HepG2 (cell line): ENCODE measurements at regions not wholly inside any gene's neighbourhood (a gene's known extent, or its start where the extent isn't known, plus 50 kb on each side); places are given as distances from the start of the nearest gene placed in this dataset.

Experiments used
- ATAC-seq: fragments of 200-7000 bp; cut with Tn5 transposase; 3 replicates; pipeline ENCODE4 v1.9.1; 2020; ENCODE audit warnings: mild to moderate bottlenecking, moderate library complexity
- BruUV-seq: library from RNA; stranded (reverse); fragments of 400-500 nt; replicated peaks from 2 replicates; lab custom pipeline; 2021; lab: Mats Ljungman, UMichigan
- CTCF ChIA-PET: fragments of 300-600 bp; formaldehyde crosslinking; extraction: SDS; loops from one replicate; lab custom pipeline; 2021; ENCODE audit warnings: low total read pairs, inconsistent platforms, low intra/inter-chr PET ratio; lab: Yijun Ruan, JAX
- POLR2A ChIA-PET: fragments of 350-600 bp; sonication (Branson Sonifier 250); formaldehyde crosslinking; loops from one replicate; lab custom pipeline; 2020; ENCODE audit warnings: antibody characterized with exemption, inconsistent platforms; lab: Yijun Ruan, JAX
- DNase-seq: peaks from one replicate; pipeline ENCODE4 v3.0.0-alpha.2; 2015; ENCODE audit warnings: low spot score
- FAIRE-seq: peaks from 3 replicates; lab custom pipeline; 2011; peaks lifted over from hg19 to GRCh38; lab: Jason Lieb, UNC
- H2AFZ ChIP-seq: one replicate; pipeline ENCODE4 v1.6.1; 2011; ENCODE audit warnings: low read length, inconsistent platforms
- H3K27ac ChIP-seq: fragments of 300-600 bp; 3 replicates; pipeline ENCODE4 v1.8.0; 2011; ENCODE audit warnings: mixed run types, mild to moderate bottlenecking, mixed read lengths, low read length, inconsistent platforms; ENCODE audit not compliant: insufficient read depth; ENCODE audit errors: extremely low read length
- H3K27me3 ChIP-seq, 2 experiments: fragments of 200-600 bp in 1 of 2; 2 replicates in 1 of 2; 3 replicates in 1 of 2; pipeline versions ENCODE4 v1.6.0 to v1.8.0; 2011; ENCODE audit warnings: low read length in 2 of 2, mild to moderate bottlenecking in 2 of 2, moderate library complexity in 2 of 2, inconsistent platforms in 1 of 2; ENCODE audit not compliant: insufficient read depth in 2 of 2, control insufficient read depth in 1 of 2
- H3K36me3 ChIP-seq, 2 experiments: fragments of 200-600 bp in 1 of 2; replicated peaks in 1 of 2; 2 replicates in 1 of 2; 3 replicates in 1 of 2; pipeline versions ENCODE4 v1.5.1 to v1.8.0; 2011; ENCODE audit warnings: low read length in 2 of 2, inconsistent platforms in 1 of 2; ENCODE audit not compliant: insufficient read depth in 2 of 2, control insufficient read depth in 1 of 2
- H3K4me1 ChIP-seq: 2 replicates; pipeline ENCODE4 v1.5.1; 2012; ENCODE audit warnings: low read length, inconsistent platforms; ENCODE audit not compliant: insufficient read depth
- H3K4me2 ChIP-seq: 2 replicates; pipeline ENCODE4 v1.6.0; 2011; ENCODE audit warnings: low read depth, low read length, inconsistent platforms
- H3K4me3 ChIP-seq, 3 experiments: fragments of 200-600 bp in 1 of 3; sonication (generic), shearing (Covaris generic) in 1 of 3; replicated peaks in 1 of 3; 2 replicates each; pipeline ENCODE4 v1.5.1; 2011 to 2016; ENCODE audit warnings: low read length in 3 of 3, inconsistent platforms in 2 of 3, low read depth in 2 of 3, mild to moderate bottlenecking in 2 of 3, control low read depth in 1 of 3, mixed read lengths in 1 of 3; ENCODE audit not compliant: insufficient read depth in 1 of 3
- H3K79me2 ChIP-seq: one replicate; pipeline ENCODE4 v1.6.1; 2011; ENCODE audit warnings: low read length, inconsistent platforms; ENCODE audit not compliant: insufficient read depth
- H3K9ac ChIP-seq: 2 replicates; pipeline ENCODE4 v1.6.0; 2011; ENCODE audit warnings: mild to moderate bottlenecking, low read depth, low read length, inconsistent platforms; ENCODE audit not compliant: insufficient read depth
- H3K9me3 ChIP-seq: 2 replicates; pipeline ENCODE4 v1.5.1; 2012; ENCODE audit warnings: mild to moderate bottlenecking, low read length
- H4K20me1 ChIP-seq: 2 replicates; pipeline ENCODE4 v1.6.0; 2011; ENCODE audit warnings: inconsistent platforms, mild to moderate bottlenecking, low read length, moderate library complexity; ENCODE audit not compliant: insufficient read depth
- ATF7-NPFF ChIP-seq: sonication (generic); formaldehyde crosslinking; IDR thresholded peaks from 2 replicates; pipeline ENCODE4 v1.8.1; 2023; ENCODE audit warnings: mild to moderate bottlenecking, low read depth, missing genetic modification reagents, moderate library complexity
- KAT8 ChIP-seq: IDR thresholded peaks from 2 replicates; pipeline ENCODE4 v1.6.1; 2016; ENCODE audit warnings: missing genetic modification reagents, missing compliant biosample characterization
- NONO ChIP-seq, 2 experiments: fragments of 450-650 bp in 1 of 2; sonication (generic) in 1 of 2; formaldehyde crosslinking in 1 of 2; IDR thresholded peaks in 1 of 2; conservative IDR thresholded peaks in 1 of 2; 2 replicates each; pipeline versions ENCODE4 v1.6.1 to v1.8.0; 2017 to 2022; ENCODE audit warnings: mild to moderate bottlenecking in 1 of 2, missing genetic modification reagents in 1 of 2, moderate library complexity in 1 of 2
- U2AF2 ChIP-seq: fragments of 200-400 bp; formaldehyde crosslinking; IDR thresholded peaks from 2 replicates; pipeline ENCODE4 v1.6.1; 2017; ENCODE audit warnings: low read depth, mild to moderate bottlenecking, low read length
- ZIK1 ChIP-seq: sonication (generic); formaldehyde crosslinking; IDR thresholded peaks from 2 replicates; pipeline ENCODE4 v1.5.0; 2020; ENCODE audit warnings: mild to moderate bottlenecking, low read depth, missing genetic modification reagents, borderline replicate concordance
- ZNF260 ChIP-seq: sonication (generic); formaldehyde crosslinking; IDR thresholded peaks from 2 replicates; pipeline ENCODE4 v1.4.0; 2020; ENCODE audit warnings: missing genetic modification reagents, low read depth, mild to moderate bottlenecking, borderline replicate concordance
- ZNF333 ChIP-seq: sonication (generic); formaldehyde crosslinking; IDR thresholded peaks from 2 replicates; pipeline ENCODE4 v1.4.0; 2020; ENCODE audit warnings: mild to moderate bottlenecking, missing genetic modification reagents, borderline replicate concordance
- ZNF577 ChIP-seq: sonication (generic); formaldehyde crosslinking; IDR thresholded peaks from 2 replicates; pipeline ENCODE4 v1.4.0; 2020; ENCODE audit warnings: mild to moderate bottlenecking, low read depth, missing genetic modification reagents, borderline replicate concordance
- ZNF703 ChIP-seq: sonication (generic); formaldehyde crosslinking; IDR thresholded peaks from 2 replicates; pipeline ENCODE4 v1.5.1; 2020; ENCODE audit warnings: missing genetic modification reagents, mild to moderate bottlenecking, moderate library complexity, borderline replicate concordance
- ZNF776 ChIP-seq: sonication (generic); formaldehyde crosslinking; IDR thresholded peaks from 2 replicates; pipeline ENCODE4 v1.4.0; 2020; ENCODE audit warnings: mild to moderate bottlenecking, missing genetic modification reagents
- WGBS: methylation state at CpG from one replicate; pipeline ENCODE4 v1.1.6; 2017; ENCODE audit warnings: low lambda C conversion rate; 5-methylcytosine and 5-hydroxymethylcytosine counted together
- in situ Hi-C: cut with HindIII; loops from 2 replicates; pipeline ENCODE4 v1.10.0; 2017; ENCODE audit warnings: low pct_unique_long_range_greater_than_20kb; ENCODE audit not compliant: extremely low pct_ligation_motif_present
- intact Hi-C: fragments of 100-400 bp; cut with micrococcal nuclease; formaldehyde crosslinking; loops from one replicate; pipeline ENCODE4 v1.10.0; 2022; ENCODE audit not compliant: unreplicated experiment
- TF ChIP-seq, protein P1 (sequence below): sonication (generic); formaldehyde crosslinking; IDR thresholded peaks from 2 replicates; pipeline ENCODE4 v1.5.1; 2020; ENCODE audit warnings: mild to moderate bottlenecking, missing genetic modification reagents, moderate library complexity
- TF ChIP-seq, protein P2 (sequence below): IDR thresholded peaks from 2 replicates; pipeline ENCODE4 v1.6.1; 2012; ENCODE audit warnings: low read length, improper control_type of control experiment
- TF ChIP-seq, protein P3 (sequence below): sonication (generic); formaldehyde crosslinking; IDR thresholded peaks from 2 replicates; pipeline ENCODE4 v1.8.0; 2023; ENCODE audit warnings: mild to moderate bottlenecking, missing genetic modification reagents
- TF ChIP-seq, protein P4 (sequence below): sonication (generic); formaldehyde crosslinking; conservative IDR thresholded peaks from 2 replicates; pipeline ENCODE4 v1.8.0; 2022; ENCODE audit warnings: missing genetic modification reagents

DNA sequence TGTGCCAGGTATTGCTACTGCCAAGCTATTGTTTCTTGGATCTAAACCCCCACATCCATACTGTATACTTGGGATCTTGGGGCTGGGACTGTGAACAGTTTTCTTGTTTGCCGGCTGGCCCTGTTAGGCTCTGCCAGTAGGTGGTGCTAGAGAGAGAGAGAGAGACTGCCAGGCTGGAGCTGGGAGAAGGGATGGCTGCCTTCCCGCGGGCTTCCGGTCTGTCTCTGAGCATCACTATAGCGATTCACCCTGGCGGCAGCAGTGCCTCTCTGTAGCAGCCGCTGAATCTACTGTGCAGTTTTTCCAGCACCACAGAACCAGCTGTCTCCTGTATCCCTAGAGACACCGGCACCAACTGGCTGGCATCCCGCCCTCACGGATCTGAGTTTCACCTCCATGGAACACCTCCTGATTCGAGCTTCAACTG, 201.2 kb downstream of the UTP18 start:
- no peak overlapping the region for H3K4me2 ChIP-seq
- H2AFZ ChIP-seq, result no peak overlapping the region
- no peak overlapping the region for H3K4me3 ChIP-seq
- no peak overlapping the region for H3K9ac ChIP-seq
- no peaks in the 10 kb centered on the region for H3K4me1 ChIP-seq
- intact Hi-C loops, result loop anchor here (2.0 kb wide), 2 partner anchors 75 to 163 kb away; no protein-coding TSS in a partner anchor
- FAIRE-seq (peak; percentile 80), DNase-seq (peak; percentile 65), ATAC-seq (peak; percentile 99)
- in situ Hi-C loops, result no loop called here
- H3K27me3 ChIP-seq, result peaks cover 1 to 7% of the 10 kb centered on the region in 2 experiments; a peak in 1 of 5 replicates
- no peaks in the 10 kb centered on the region for H3K79me2 ChIP-seq
- H4K20me1 ChIP-seq, result no peaks in the 10 kb centered on the region
- 57% methylated on average over 5 of the region's 11 CpGs for WGBS
- H3K9me3 ChIP-seq, result no peaks in the 10 kb centered on the region
- CTCF ChIA-PET, result interaction anchor here (1.1 kb wide), 1 partner anchor 74 kb away, joined by 5 read pairs; no protein-coding TSS in a partner anchor
- POLR2A ChIA-PET, result no interaction called here
- no peak overlapping the region for H3K27ac ChIP-seq
- no peaks in the 10 kb centered on the region for H3K36me3 ChIP-seq
- BruUV-seq, result no TSS peak
- TF ChIP-seq ZNF776 (no peak), U2AF2 (no peak), ZNF577 (no peak), KAT8 (CRISPR knock-in tag) (no peak), ZIK1 (CRISPR knock-in tag) (no peak), ZNF703 (CRISPR knock-in tag) (no peak), ZNF333 (CRISPR knock-in tag) (no peak), NONO (IDR thresholded peaks at IDR 0.05) (no peak), NONO (CRISPR knock-in tag; conservative IDR thresholded peaks at IDR 0.05) (no peak), ZNF260 (CRISPR knock-in tag) (no peak), ATF7-NPFF (CRISPR knock-in tag) (no peak)
- TF ChIP-seq, protein P1, sequence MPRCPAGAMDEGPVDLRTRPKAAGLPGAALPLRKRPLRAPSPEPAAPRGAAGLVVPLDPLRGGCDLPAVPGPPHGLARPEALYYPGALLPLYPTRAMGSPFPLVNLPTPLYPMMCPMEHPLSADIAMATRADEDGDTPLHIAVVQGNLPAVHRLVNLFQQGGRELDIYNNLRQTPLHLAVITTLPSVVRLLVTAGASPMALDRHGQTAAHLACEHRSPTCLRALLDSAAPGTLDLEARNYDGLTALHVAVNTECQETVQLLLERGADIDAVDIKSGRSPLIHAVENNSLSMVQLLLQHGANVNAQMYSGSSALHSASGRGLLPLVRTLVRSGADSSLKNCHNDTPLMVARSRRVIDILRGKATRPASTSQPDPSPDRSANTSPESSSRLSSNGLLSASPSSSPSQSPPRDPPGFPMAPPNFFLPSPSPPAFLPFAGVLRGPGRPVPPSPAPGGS, result no peak
- TF ChIP-seq, protein P2, sequence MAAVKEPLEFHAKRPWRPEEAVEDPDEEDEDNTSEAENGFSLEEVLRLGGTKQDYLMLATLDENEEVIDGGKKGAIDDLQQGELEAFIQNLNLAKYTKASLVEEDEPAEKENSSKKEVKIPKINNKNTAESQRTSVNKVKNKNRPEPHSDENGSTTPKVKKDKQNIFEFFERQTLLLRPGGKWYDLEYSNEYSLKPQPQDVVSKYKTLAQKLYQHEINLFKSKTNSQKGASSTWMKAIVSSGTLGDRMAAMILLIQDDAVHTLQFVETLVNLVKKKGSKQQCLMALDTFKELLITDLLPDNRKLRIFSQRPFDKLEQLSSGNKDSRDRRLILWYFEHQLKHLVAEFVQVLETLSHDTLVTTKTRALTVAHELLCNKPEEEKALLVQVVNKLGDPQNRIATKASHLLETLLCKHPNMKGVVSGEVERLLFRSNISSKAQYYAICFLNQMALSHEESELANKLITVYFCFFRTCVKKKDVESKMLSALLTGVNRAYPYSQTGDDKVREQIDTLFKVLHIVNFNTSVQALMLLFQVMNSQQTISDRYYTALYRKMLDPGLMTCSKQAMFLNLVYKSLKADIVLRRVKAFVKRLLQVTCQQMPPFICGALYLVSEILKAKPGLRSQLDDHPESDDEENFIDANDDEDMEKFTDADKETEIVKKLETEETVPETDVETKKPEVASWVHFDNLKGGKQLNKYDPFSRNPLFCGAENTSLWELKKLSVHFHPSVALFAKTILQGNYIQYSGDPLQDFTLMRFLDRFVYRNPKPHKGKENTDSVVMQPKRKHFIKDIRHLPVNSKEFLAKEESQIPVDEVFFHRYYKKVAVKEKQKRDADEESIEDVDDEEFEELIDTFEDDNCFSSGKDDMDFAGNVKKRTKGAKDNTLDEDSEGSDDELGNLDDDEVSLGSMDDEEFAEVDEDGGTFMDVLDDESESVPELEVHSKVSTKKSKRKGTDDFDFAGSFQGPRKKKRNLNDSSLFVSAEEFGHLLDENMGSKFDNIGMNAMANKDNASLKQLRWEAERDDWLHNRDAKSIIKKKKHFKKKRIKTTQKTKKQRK, result no peak
- TF ChIP-seq, protein P3, sequence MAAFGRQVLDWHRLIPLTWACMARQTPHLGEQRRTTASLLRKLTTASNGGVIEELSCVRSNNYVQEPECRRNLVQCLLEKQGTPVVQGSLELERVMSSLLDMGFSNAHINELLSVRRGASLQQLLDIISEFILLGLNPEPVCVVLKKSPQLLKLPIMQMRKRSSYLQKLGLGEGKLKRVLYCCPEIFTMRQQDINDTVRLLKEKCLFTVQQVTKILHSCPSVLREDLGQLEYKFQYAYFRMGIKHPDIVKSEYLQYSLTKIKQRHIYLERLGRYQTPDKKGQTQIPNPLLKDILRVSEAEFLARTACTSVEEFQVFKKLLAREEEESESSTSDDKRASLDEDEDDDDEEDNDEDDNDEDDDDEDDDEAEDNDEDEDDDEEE (CRISPR knock-in tag), result no peak
- TF ChIP-seq, protein P4, sequence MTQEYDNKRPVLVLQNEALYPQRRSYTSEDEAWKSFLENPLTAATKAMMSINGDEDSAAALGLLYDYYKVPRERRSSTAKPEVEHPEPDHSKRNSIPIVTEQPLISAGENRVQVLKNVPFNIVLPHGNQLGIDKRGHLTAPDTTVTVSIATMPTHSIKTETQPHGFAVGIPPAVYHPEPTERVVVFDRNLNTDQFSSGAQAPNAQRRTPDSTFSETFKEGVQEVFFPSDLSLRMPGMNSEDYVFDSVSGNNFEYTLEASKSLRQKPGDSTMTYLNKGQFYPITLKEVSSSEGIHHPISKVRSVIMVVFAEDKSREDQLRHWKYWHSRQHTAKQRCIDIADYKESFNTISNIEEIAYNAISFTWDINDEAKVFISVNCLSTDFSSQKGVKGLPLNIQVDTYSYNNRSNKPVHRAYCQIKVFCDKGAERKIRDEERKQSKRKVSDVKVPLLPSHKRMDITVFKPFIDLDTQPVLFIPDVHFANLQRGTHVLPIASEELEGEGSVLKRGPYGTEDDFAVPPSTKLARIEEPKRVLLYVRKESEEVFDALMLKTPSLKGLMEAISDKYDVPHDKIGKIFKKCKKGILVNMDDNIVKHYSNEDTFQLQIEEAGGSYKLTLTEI, result no peak
